ENCODE measurements at regions not wholly inside any gene's neighbourhood (a gene's known extent, or its start where the extent isn't known, plus 50 kb on each side); places are given as distances from the start of the nearest gene placed in this dataset.
A peak's percentile ranks its signal among the peaks of the same experiment; 100 is the strongest.

GRCh38 chr4:17352357-17352756 is 159.5 kb downstream of the QDPR start:
- Histone ChIP-seq H2AFZ (ENCODE audit: low read length) (no peak overlapping the region), H3K4me1 (ENCODE audit: control insufficient read depth, extremely low read depth, insufficient read depth, low read length) (no peaks in the 10 kb centered on the region), H4K20me1 (ENCODE audit: control insufficient read depth, extremely low read depth, insufficient read depth, low read length) (no peaks in the 10 kb centered on the region), H3K36me3 (ENCODE audit: control insufficient read depth, insufficient read depth, low read length) (no peaks in the 10 kb centered on the region), H3K79me2 (ENCODE audit: control insufficient read depth, insufficient read depth, low read length) (no peaks in the 10 kb centered on the region), H3K27ac (ENCODE audit: insufficient read depth, low read length) (no peak overlapping the region), H3K4me3 (replicated peaks in 1 of 4; ENCODE audit: control extremely low read depth in 1 of 4, insufficient read depth in 1 of 4, low read depth in 3 of 4, low read length in 4 of 4) (no peak overlapping the region), H3K27me3 (ENCODE audit: control insufficient read depth, insufficient read depth, low read length) (no peaks in the 10 kb centered on the region), H3K9me3 (ENCODE audit: control insufficient read depth, insufficient read depth, low read depth, low read length) (no peaks in the 10 kb centered on the region), H3K4me2 (ENCODE audit: extremely low read depth, insufficient read depth, low read length) (no peak overlapping the region), H3K9ac (ENCODE audit: insufficient read depth, low read length) (no peak overlapping the region)
- no peak for DNase-seq (ENCODE audit: low read depth in 2 of 2)
- TF ChIP-seq CTCF (conservative IDR thresholded peaks at IDR 0.05 in 1 of 2, IDR thresholded peaks at IDR 0.05 in 1 of 2; ENCODE audit: low read depth in 1 of 2, low read length in 2 of 2), result no peak
- TF ChIP-seq EZH2 (IDR thresholded peaks at IDR 0.05; ENCODE audit: low read length, missing control alignments), result no peak

- TF ChIP-seq CTCF (conservative IDR thresholded peaks at IDR 0.05 in 1 of 2, IDR thresholded peaks at IDR 0.05 in 1 of 2; ENCODE audit: low read depth in 1 of 2, low read length in 2 of 2), result peak; percentile 48 to 65
- no peak for TF ChIP-seq EZH2 (IDR thresholded peaks at IDR 0.05; ENCODE audit: low read length, missing control alignments)
- H3K9ac ChIP-seq (ENCODE audit: insufficient read depth, low read length), result no peak overlapping the region
- H4K20me1 ChIP-seq (ENCODE audit: control insufficient read depth, extremely low read depth, insufficient read depth, low read length), result no peaks in the 10 kb centered on the region
- DNase-seq (ENCODE audit: low read depth in 2 of 2), result peak; percentile 28 to 30
- no peaks in the 10 kb centered on the region for H3K9me3 ChIP-seq (ENCODE audit: control insufficient read depth, insufficient read depth, low read depth, low read length)
- H3K4me1 ChIP-seq (ENCODE audit: control insufficient read depth, extremely low read depth, insufficient read depth, low read length), result no peaks in the 10 kb centered on the region
- H3K27me3 ChIP-seq (ENCODE audit: control insufficient read depth, insufficient read depth, low read length), result no peaks in the 10 kb centered on the region
- H3K79me2 ChIP-seq (ENCODE audit: control insufficient read depth, insufficient read depth, low read length), result no peaks in the 10 kb centered on the region
- no peak overlapping the region for H3K4me3 ChIP-seq (replicated peaks in 1 of 4; ENCODE audit: control extremely low read depth in 1 of 4, insufficient read depth in 1 of 4, low read depth in 3 of 4, low read length in 4 of 4)
- no peak overlapping the region for H2AFZ ChIP-seq (ENCODE audit: low read length)
- H3K4me2 ChIP-seq (ENCODE audit: extremely low read depth, insufficient read depth, low read length), result no peak overlapping the region
- H3K27ac ChIP-seq (ENCODE audit: insufficient read depth, low read length), result no peak overlapping the region
- H3K36me3 ChIP-seq (ENCODE audit: control insufficient read depth, insufficient read depth, low read length), result no peaks in the 10 kb centered on the region
Measured at GRCh38 chr4:17347445-17347844, 164.4 kb downstream of the QDPR start.

DNA sequence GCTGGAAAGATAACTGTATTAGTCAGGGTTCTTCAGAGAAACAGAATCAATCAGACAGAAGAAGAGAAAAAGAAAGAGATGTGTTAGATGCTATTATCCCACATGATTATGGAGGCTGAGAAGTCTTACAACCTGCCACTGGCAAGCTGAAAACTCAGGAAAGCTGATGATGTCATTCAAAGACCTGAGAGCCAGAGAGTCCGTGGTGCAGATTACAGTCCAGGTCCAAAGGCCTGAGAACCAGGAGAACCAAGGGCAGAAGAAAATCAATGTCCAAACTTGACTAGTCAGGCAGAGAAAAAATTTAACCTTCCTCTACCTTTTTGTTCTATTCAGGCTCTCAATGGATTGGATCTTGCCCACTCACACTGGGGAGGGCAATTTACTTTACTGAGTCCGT is 172.5 kb downstream of the QDPR start:
- no peak overlapping the region for H3K4me2 ChIP-seq (ENCODE audit: extremely low read depth, insufficient read depth, low read length)
- no peaks in the 10 kb centered on the region for H3K4me1 ChIP-seq (ENCODE audit: control insufficient read depth, extremely low read depth, insufficient read depth, low read length)
- no peaks in the 10 kb centered on the region for H4K20me1 ChIP-seq (ENCODE audit: control insufficient read depth, extremely low read depth, insufficient read depth, low read length)
- no peak for DNase-seq (ENCODE audit: low read depth in 2 of 2)
- no peaks in the 10 kb centered on the region for H3K36me3 ChIP-seq (ENCODE audit: control insufficient read depth, insufficient read depth, low read length)
- no peaks in the 10 kb centered on the region for H3K9me3 ChIP-seq (ENCODE audit: control insufficient read depth, insufficient read depth, low read depth, low read length)
- no peak overlapping the region for H2AFZ ChIP-seq (ENCODE audit: low read length)
- H3K4me3 ChIP-seq (replicated peaks in 1 of 4; ENCODE audit: control extremely low read depth in 1 of 4, insufficient read depth in 1 of 4, low read depth in 3 of 4, low read length in 4 of 4), result no peak overlapping the region
- H3K27me3 ChIP-seq (ENCODE audit: control insufficient read depth, insufficient read depth, low read length), result no peaks in the 10 kb centered on the region
- TF ChIP-seq CTCF (conservative IDR thresholded peaks at IDR 0.05 in 1 of 2, IDR thresholded peaks at IDR 0.05 in 1 of 2; ENCODE audit: low read depth in 1 of 2, low read length in 2 of 2) (no peak), EZH2 (IDR thresholded peaks at IDR 0.05; ENCODE audit: low read length, missing control alignments) (no peak)
- H3K9ac ChIP-seq (ENCODE audit: insufficient read depth, low read length), result no peak overlapping the region
- no peaks in the 10 kb centered on the region for H3K79me2 ChIP-seq (ENCODE audit: control insufficient read depth, insufficient read depth, low read length)
- H3K27ac ChIP-seq (ENCODE audit: insufficient read depth, low read length), result no peak overlapping the region
